ENCODE measurements at regions not wholly inside any gene's neighbourhood (a gene's known extent, or its start where the extent isn't known, plus 50 kb on each side); places are given as distances from the start of the nearest gene placed in this dataset.
"Not testable (repeated sequence)": the region's sequence is repeated elsewhere in the genome, so short reads cannot be mapped to it uniquely, and the experiment has no call there.

DNA sequence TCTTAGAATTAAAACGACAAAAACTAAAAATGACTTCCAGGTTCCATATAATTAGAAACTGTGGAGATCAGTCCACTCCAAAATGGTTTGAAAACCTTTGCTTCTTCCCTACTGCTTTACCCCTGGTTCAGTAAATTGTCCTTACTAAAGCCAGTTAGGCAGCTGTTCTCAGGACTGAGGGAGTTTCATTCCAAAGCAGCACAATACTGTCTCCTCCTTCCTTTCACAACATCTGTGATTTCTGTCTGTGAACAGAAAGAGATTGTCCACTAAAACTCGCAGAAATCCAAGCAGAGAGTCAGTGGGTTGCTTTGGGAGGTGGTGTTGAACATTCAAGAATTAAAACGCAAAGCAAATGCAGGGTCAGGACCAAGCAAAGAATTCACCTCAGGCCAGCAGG is 740.8 kb upstream of the ZNF608 start:
- DNase-seq = no peak

DNA sequence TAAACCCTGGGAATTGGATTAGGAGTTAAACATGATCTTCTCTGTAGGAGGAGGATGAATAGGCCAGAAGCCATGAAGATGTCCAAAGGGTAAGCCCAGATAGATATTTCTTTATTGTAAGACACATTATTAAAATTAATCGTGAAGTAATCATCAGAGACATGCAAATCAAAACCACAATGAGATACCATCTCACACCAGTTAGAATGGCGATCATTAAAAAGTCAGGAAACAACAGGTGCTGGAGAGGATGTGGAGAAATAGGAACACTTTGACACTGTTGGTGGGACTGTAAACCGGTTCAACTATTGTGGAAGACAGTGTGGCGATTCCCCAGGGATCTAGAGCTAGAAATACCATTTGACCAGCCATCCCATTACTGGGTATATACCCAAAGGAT is 741.2 kb upstream of the ZNF608 start:
- not testable (repeated sequence) for DNase-seq

DNA sequence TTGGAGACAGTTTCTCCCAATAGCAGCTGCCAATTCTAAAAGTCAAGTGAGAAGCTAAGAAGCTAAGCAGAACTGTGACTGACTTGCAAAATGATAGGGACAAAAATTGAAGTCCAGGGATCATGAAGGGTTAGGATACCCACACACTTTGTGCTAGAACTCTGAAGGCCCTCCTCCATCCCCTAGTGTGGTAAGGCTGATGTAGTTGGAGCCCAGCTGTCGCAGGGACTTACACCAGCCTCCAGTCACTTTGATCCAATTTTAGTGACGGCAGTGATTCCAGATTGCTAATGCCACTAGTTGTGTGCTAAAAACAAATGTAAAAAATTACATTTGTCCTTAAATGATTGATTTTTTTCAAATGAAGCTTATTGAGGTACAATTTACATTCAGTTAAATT is 742.7 kb upstream of the ZNF608 start:
- no peak for DNase-seq

DNA sequence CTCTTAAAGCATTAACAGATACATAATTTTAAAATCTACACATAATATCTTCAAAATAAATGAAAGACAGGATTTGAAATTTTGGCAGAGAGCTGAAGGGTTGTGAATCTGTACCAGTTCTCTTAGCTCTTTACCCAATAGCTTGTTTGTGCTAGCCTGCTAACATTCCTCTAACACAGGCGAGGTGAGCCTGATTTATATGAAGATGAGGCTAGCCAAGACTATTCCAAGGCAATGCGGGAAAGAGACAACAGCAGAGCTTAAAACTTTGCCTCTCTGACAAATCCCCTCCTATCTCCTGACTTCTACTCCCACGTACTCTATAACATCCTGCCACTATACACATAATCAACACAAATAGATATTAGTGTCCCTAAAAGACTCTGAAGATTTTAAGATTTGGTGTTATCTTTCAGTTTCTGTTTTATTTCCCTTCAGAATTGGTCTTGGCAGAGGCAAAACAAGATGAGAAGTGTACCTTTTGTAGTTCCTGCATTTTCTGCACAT is 745.6 kb upstream of the ZNF608 start:
- no peak for DNase-seq

GRCh38 chr5:125492977-125493376 is 746.5 kb upstream of the ZNF608 start:
- no peak for DNase-seq

DNA sequence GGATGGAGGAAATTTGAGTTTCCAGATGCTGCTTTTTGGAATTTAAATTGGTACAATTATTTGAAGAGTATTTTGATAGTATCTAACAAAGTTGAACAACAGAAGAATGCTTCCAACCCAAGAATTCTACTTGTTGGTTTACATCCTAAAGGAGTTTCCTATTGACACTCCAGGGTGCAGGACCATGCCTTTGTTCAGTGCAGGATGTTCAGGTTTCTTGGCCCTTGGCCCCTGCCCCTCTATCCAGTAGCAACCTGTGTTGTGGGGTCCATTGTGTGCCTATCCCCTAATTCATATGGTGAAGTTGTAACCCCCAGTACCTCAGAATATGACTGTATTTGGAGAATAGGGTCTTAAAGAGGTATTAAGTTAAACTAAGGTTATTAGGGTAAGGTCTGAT is 750.0 kb upstream of the ZNF608 start:
- DNase-seq = no peak

GRCh38 chr5:125497651-125498050 is 751.2 kb upstream of the ZNF608 start:
- DNase-seq = no peak

- DNase-seq = no peak
Observed at GRCh38 chr5:125499636-125500332, 753.3 kb upstream of the ZNF608 start.

DNA sequence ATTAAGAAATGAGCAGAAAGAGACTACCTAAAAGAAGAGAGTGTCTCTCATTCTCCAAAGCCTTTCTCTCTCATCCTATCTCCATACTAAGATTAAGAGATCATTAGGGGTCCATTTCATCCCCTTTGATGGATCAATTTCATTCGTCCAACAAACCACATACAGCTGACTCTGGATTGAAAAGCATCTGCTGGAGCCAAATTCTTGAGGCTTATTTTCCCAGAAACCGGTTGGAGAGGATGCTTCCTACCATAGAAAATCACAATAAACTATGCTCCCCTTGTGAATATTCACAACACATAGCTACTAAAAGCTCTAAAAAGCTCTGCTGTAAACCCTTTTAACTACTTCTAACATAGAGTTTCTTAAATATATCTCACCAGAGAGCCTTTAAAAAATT is 755.0 kb upstream of the ZNF608 start:
- no peak for DNase-seq

DNA sequence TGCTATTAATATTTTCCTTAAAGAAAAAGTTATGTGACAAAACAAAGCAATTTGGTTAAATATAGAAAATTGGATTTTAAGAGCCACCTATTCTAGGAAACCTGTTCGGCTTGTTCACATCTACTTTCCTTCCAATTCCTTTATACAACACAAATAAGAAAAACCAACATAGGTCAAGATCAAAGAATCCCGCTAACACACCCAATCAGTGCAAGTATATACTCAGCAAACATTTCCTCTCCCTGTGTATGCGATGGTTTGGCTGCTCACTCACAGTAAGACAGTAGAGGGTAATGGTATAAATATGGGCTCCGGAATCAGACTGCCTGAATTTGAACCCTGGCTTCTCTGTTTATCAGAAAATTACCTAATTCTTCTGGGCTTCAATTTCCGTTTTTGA is 757.5 kb upstream of the ZNF608 start:
- DNase-seq = no peak

DNA sequence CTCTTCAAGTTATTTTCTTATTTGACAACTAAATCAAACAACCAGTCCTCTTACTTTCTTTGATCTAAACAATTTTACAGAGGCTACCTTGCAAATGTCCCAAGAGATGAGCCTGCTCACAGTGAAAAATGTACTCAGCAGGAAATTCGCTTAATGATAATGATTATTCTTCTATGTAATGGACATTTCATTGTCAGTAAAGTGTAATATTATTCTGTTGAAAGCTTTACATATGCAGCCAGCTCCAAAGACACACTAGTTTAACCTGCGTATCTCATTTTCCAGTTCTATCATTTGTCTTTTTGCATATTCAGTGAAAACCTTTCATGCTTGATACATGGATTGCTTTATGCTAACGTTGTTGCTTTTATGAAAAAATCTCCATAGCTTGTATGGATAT is 758.7 kb upstream of the ZNF608 start:
- no peak for DNase-seq

DNA sequence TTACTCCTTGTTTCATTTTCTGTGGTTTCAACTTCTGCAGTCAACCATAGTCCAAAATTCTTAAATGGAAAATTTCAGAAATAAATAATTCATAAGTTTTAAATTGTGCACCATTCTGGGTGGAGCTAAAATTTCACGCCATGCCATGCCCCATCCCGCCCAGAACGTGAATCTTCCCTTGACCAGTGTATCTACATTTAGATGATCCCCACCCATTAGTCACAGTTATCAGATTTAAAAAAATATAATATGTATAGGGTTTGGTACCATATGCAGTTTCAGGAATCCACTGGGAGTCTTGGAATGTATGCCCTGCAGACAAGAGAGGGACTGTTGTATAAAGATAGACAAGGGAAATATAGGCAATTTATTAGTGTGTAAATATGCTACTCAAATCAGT is 759.7 kb upstream of the ZNF608 start:
- no peak for DNase-seq

DNA sequence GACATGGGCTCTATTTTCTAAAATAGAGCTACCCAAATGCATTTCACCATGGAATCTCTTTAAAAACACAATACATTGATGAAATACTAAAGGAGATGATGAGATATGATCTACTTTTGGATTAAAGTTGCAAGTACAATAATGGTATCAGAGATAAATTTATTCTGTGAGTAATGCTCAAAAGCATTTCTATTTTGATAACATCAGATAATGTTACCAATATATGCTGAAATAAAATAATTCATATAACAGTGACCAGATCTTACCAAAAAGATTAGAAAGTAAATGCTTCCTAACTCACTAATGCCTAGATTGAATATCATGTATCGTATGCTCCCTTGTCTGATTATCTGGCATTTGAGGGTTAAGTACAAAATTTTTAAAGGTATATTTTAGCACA is 761.8 kb upstream of the ZNF608 start:
- no peak for DNase-seq

DNA sequence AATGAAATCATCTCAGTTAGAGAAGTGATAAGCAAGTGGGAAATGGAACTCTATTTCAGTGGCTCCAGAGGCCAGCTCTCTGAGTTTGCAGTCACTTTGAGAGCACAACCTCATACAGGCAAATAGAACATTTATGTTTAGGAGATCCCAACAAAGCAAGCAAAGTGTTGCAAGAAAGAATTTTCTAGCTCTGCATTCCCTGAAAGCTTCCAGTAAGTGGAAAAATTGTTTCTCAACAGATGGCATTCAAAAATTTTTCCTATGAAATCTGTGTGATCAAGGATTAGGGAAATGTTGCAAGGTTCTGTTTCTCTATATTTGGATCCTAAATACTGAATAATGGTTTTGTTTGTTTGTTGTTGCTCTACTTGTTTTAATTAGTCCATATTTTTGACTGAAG is 764.2 kb upstream of the ZNF608 start:
- no peak for DNase-seq

- no peak for DNase-seq
Observed at GRCh38 chr5:125517973-125518550, 771.6 kb upstream of the ZNF608 start.

- no peak for DNase-seq
Observed at GRCh38 chr5:125521289-125521688, 774.9 kb upstream of the ZNF608 start.

DNA sequence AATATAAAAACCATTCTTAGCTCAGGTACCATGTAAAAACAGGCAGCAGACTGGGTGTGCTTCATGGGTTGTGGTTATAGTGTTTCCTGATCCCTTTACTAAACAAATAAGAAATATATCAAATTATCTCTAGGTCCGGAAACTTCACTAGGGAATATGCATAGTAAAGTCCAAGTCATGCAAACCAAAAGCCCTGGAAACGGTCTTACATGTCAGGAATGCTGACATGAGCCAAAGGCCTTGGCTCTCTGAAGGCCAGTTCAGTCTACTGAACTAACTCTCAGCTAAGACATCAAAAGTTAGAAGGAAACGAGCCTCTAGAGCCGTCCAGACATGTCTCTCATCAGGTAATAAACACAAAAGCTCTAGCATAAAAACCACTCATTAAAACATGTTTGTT is 778.9 kb upstream of the ZNF608 start:
- DNase-seq = no peak

GRCh38 chr5:125526966-125527365 is 780.5 kb upstream of the ZNF608 start:
- no peak for DNase-seq

DNA sequence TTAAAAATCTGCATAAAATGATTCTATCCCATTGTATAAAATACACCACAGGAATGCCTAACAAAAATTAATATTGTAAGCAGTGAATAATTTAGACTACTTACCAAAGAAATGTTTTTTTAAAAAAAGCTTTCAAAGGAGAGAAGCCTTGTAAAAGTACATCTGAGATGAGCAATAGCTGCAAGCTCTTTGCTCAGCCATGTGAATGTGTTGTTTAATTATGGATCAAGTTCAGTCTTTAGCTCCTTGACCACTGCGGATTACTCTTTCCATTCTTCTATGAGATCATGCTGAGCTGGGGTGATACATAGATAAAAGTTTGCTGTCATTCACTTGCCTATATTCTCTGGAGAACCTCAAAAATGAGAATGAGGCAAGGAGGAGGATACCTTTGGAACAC is 782.4 kb upstream of the ZNF608 start:
- DNase-seq = no peak

GRCh38 chr5:125530833-125531615 is 784.6 kb upstream of the ZNF608 start:
- DNase-seq = no peak

- no peak for DNase-seq
Observed at GRCh38 chr5:125536095-125536494, 789.7 kb upstream of the ZNF608 start.

- DNase-seq = no peak
Observed at GRCh38 chr5:125536582-125536981, 790.1 kb upstream of the ZNF608 start.

DNA sequence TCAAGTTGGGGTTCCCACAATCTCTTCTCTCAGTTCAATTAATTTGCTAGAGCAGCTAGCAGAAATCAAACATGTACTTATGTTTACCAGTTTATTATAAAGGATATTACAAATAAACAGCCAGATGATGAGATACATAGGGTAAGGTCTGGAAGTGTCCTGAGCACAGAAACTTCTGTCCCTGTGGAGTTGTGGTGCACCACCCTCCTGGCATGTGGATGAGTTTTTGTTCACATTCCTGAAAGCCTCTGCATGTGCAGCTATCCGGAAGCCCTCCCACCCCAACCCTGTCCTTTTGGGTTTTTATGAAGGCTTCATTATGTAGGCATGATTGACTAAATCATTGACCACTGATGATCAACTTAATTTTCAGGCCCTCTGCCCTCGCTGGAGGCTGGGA is 791.2 kb upstream of the ZNF608 start:
- no peak for DNase-seq

- no peak for DNase-seq
Observed at GRCh38 chr5:125538469-125538868, 792.0 kb upstream of the ZNF608 start.

Data from activated CD4-positive, CD25-positive, alpha-beta regulatory T cell treated with anti-CD3 and anti-CD28 coated beads, Interleukin-2, amount 50 U/mL, for 72 hours (primary cell).